HL-60 (cell line): ENCODE measurements at regions not wholly inside any gene's neighbourhood (a gene's known extent, or its start where the extent isn't known, plus 50 kb on each side); places are given as distances from the start of the nearest gene placed in this dataset.

Experiments
- POLR2AphosphoS5 ChIP-seq: IDR thresholded peaks from 2 replicates; pipeline ENCODE4 v1.6.1; 2012; ENCODE audit warnings: low read depth
- TF ChIP-seq, protein P1 (sequence below): IDR thresholded peaks from one replicate; pipeline ENCODE4 v1.5.1; 2011; ENCODE audit warnings: low read length, control low read depth, inconsistent platforms; ENCODE audit not compliant: insufficient read depth

- TF ChIP-seq, protein P1, sequence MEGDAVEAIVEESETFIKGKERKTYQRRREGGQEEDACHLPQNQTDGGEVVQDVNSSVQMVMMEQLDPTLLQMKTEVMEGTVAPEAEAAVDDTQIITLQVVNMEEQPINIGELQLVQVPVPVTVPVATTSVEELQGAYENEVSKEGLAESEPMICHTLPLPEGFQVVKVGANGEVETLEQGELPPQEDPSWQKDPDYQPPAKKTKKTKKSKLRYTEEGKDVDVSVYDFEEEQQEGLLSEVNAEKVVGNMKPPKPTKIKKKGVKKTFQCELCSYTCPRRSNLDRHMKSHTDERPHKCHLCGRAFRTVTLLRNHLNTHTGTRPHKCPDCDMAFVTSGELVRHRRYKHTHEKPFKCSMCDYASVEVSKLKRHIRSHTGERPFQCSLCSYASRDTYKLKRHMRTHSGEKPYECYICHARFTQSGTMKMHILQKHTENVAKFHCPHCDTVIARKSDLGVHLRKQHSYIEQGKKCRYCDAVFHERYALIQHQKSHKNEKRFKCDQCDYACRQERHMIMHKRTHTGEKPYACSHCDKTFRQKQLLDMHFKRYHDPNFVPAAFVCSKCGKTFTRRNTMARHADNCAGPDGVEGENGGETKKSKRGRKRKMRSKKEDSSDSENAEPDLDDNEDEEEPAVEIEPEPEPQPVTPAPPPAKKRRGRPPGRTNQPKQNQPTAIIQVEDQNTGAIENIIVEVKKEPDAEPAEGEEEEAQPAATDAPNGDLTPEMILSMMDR: no peak
- TF ChIP-seq POLR2AphosphoS5: no peak
Observed at GRCh38 chr20:20895537-20895936, 183.1 kb upstream of the RALGAPA2 start.
